Ovary (tissue), 3 donors: ENCODE measurements at regions not wholly inside any gene's neighbourhood (a gene's known extent, or its start where the extent isn't known, plus 50 kb on each side); places are given as distances from the start of the nearest gene placed in this dataset.
"Not testable (repeated sequence)": the region's sequence is repeated elsewhere in the genome, so short reads cannot be mapped to it uniquely, and the experiment has no call there.

ENCODE experiments used
- POLR2A ChIP-seq: fragments of 450-650 bp; IDR thresholded peaks from one replicate; pipeline ENCODE4 v1.6.1; 2017; ENCODE audit warnings: antibody characterized with exemption, mild to moderate bottlenecking, moderate library complexity
- TF ChIP-seq, protein P1 (sequence below), 3 donors: fragments of 450-650 bp in 2 of 3; fragments of 200-600 bp in 1 of 3; IDR thresholded peaks; one replicate each; pipeline versions ENCODE4 v1.5.1 to v1.8.0; 2016 to 2022; ENCODE audit warnings: antibody characterized with exemption in 3 of 3, mild to moderate bottlenecking in 1 of 3
- donor health status: DM: no; HTN: no; CAD: no.

GRCh38 chr15:21272176-21272982 is 167.9 kb downstream of the POTEB3 start:
- TF ChIP-seq, protein P1, sequence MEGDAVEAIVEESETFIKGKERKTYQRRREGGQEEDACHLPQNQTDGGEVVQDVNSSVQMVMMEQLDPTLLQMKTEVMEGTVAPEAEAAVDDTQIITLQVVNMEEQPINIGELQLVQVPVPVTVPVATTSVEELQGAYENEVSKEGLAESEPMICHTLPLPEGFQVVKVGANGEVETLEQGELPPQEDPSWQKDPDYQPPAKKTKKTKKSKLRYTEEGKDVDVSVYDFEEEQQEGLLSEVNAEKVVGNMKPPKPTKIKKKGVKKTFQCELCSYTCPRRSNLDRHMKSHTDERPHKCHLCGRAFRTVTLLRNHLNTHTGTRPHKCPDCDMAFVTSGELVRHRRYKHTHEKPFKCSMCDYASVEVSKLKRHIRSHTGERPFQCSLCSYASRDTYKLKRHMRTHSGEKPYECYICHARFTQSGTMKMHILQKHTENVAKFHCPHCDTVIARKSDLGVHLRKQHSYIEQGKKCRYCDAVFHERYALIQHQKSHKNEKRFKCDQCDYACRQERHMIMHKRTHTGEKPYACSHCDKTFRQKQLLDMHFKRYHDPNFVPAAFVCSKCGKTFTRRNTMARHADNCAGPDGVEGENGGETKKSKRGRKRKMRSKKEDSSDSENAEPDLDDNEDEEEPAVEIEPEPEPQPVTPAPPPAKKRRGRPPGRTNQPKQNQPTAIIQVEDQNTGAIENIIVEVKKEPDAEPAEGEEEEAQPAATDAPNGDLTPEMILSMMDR (IDR thresholded peaks at IDR 0.05), result not testable (repeated sequence)
- not testable (repeated sequence) for TF ChIP-seq POLR2A
